Endothelial cell of umbilical vein (primary cell): ENCODE measurements at regions not wholly inside any gene's neighbourhood (a gene's known extent, or its start where the extent isn't known, plus 50 kb on each side); places are given as distances from the start of the nearest gene placed in this dataset.

Experiments used
- BruUV-seq: library from RNA; stranded (reverse); fragments of 400-500 nt; replicated peaks from 2 replicates; lab custom pipeline; 2021; lab: Mats Ljungman, UMichigan
- CTCF ChIA-PET: fragments of 300-600, 350-600 bp; sonication (Branson Sonifier 250); formaldehyde crosslinking; loops from one replicate; lab custom pipeline; 2021; ENCODE audit warnings: antibody characterized with exemption, inconsistent platforms; lab: Charles Lee
- POLR2A ChIA-PET: fragments of 300-600, 350-600 bp; sonication (Branson Sonifier 250); formaldehyde crosslinking; loops from one replicate; lab custom pipeline; 2021; ENCODE audit warnings: antibody characterized with exemption, inconsistent platforms; lab: Charles Lee
- DNase-seq: peaks from one replicate; pipeline ENCODE4 v3.0.0-alpha.2; 2011; ENCODE audit warnings: low read depth, low spot score
- FAIRE-seq: peaks from 2 replicates; lab custom pipeline; 2011; peaks lifted over from hg19 to GRCh38; lab: Jason Lieb, UNC
- H2AFZ ChIP-seq: 2 replicates; pipeline ENCODE4 v1.6.0; 2012; ENCODE audit warnings: low read depth, low read length, control low read depth, inconsistent platforms
- H3K27ac ChIP-seq: 2 replicates; pipeline ENCODE4 v1.5.1; 2011; ENCODE audit warnings: low read depth, mild to moderate bottlenecking, control low read depth, low read length, moderate library complexity; ENCODE audit not compliant: insufficient read depth
- H3K27me3 ChIP-seq, 2 experiments: 2 replicates each; pipeline versions ENCODE4 v1.6.0 to v1.6.1; 2011; ENCODE audit warnings: low read length in 2 of 2, mixed read lengths in 1 of 2; ENCODE audit not compliant: control insufficient read depth in 2 of 2, insufficient read depth in 2 of 2
- H3K36me3 ChIP-seq, 2 experiments: 2 replicates in 1 of 2; 3 replicates in 1 of 2; pipeline ENCODE4 v1.5.1; 2011; ENCODE audit warnings: low read length in 2 of 2, mild to moderate bottlenecking in 1 of 2, moderate library complexity in 1 of 2; ENCODE audit not compliant: control insufficient read depth in 2 of 2, insufficient read depth in 2 of 2; ENCODE audit errors: extremely low read depth in 1 of 2
- H3K4me1 ChIP-seq: 3 replicates; pipeline ENCODE4 v1.5.1; 2011; ENCODE audit warnings: mild to moderate bottlenecking, low read length; ENCODE audit not compliant: control insufficient read depth, insufficient read depth; ENCODE audit errors: extremely low read depth
- H3K4me2 ChIP-seq: 2 replicates; pipeline ENCODE4 v1.6.1; 2011; ENCODE audit warnings: low read length, control low read depth, mixed read lengths; ENCODE audit not compliant: insufficient read depth
- H3K4me3 ChIP-seq, 3 experiments: fragments of 200-600 bp in 1 of 3; sonication (generic), shearing (Covaris generic) in 1 of 3; replicated peaks in 1 of 3; 2 replicates each; pipeline ENCODE4 v1.5.1; 2011 to 2016; ENCODE audit warnings: control low read depth in 3 of 3, low read length in 3 of 3, mild to moderate bottlenecking in 2 of 3, inconsistent platforms in 1 of 3, low read depth in 1 of 3, moderate library complexity in 1 of 3; ENCODE audit not compliant: insufficient read depth in 1 of 3
- H3K79me2 ChIP-seq: 2 replicates; pipeline ENCODE4 v1.6.0; 2012; ENCODE audit warnings: low read length, inconsistent platforms; ENCODE audit not compliant: control insufficient read depth, insufficient read depth
- H3K9ac ChIP-seq: replicated peaks from 2 replicates; pipeline ENCODE3; 2011; ENCODE audit warnings: low read length, control low read depth; ENCODE audit not compliant: insufficient read depth; ENCODE audit errors: extremely low read depth
- H3K9me1 ChIP-seq: replicated peaks from 3 replicates; pipeline ENCODE4 v1.6.0; 2011; ENCODE audit warnings: mild to moderate bottlenecking, low read length; ENCODE audit not compliant: control insufficient read depth, insufficient read depth; ENCODE audit errors: extremely low read depth
- H3K9me3 ChIP-seq: replicated peaks from 2 replicates; pipeline ENCODE4 v1.5.1; 2012; ENCODE audit warnings: low read length, inconsistent platforms; ENCODE audit not compliant: control insufficient read depth, insufficient read depth
- H4K20me1 ChIP-seq: replicated peaks from 2 replicates; pipeline ENCODE3; 2011; ENCODE audit warnings: mild to moderate bottlenecking, low read length; ENCODE audit not compliant: control insufficient read depth, insufficient read depth; ENCODE audit errors: extremely low read depth
- CTCF ChIP-seq, 2 donors: IDR thresholded peaks; 1 replicate in 1 of 2; 2 replicates in 1 of 2; pipeline ENCODE4 v1.5.1; 2011; ENCODE audit warnings: low read length in 2 of 2, mild to moderate bottlenecking in 2 of 2, moderate library complexity in 2 of 2, control low read depth in 1 of 2, inconsistent platforms in 1 of 2, low read depth in 1 of 2; ENCODE audit not compliant: insufficient read depth in 1 of 2; ENCODE audit errors: extremely low read depth in 1 of 2
- FOS ChIP-seq: IDR thresholded peaks from 2 replicates; pipeline ENCODE4 v1.6.1; 2011; ENCODE audit warnings: mild to moderate bottlenecking, low read length, moderate library complexity, borderline replicate concordance; ENCODE audit not compliant: insufficient read depth
- GATA2 ChIP-seq: IDR thresholded peaks from 2 replicates; pipeline ENCODE4 v1.7.0; 2011; ENCODE audit warnings: low read depth, mild to moderate bottlenecking, moderate library complexity, mixed read lengths, low read length; ENCODE audit not compliant: insufficient read length, insufficient read depth
- JUN ChIP-seq: IDR thresholded peaks from 2 replicates; pipeline ENCODE4 v1.6.1; 2011; ENCODE audit warnings: borderline replicate concordance, low read depth; ENCODE audit not compliant: insufficient read length, insufficient read depth
- MYC ChIP-seq: IDR thresholded peaks from one replicate; pipeline ENCODE4 v1.6.1; 2011; ENCODE audit warnings: mild to moderate bottlenecking, low read depth, low read length
- POLR2A ChIP-seq: IDR thresholded peaks from 2 replicates; pipeline ENCODE4 v1.6.1; 2012; ENCODE audit warnings: low read depth, mild to moderate bottlenecking, control low read depth, low read length
- POLR2AphosphoS5 ChIP-seq: IDR thresholded peaks from 2 replicates; pipeline ENCODE4 v1.6.1; 2012; ENCODE audit warnings: low read depth, mild to moderate bottlenecking, control low read depth, low read length, moderate library complexity; ENCODE audit not compliant: insufficient read depth
- dilution Hi-C: fragments of 300-500 bp; cut with MboI; formaldehyde crosslinking; loops from one replicate; pipeline ENCODE4 v1.15.0; 2019; ENCODE audit warnings: low sequenced_read_pairs; ENCODE audit not compliant: extremely low pct_ligation_motif_present
- intact Hi-C: fragments of 100-400 bp; cut with micrococcal nuclease; formaldehyde crosslinking; loops from one replicate; pipeline ENCODE4 v1.10.0; 2022

GRCh38 chr7:41245916-41246315, 457.0 kb downstream of the INHBA start:
- no peak overlapping the region for H3K9ac ChIP-seq
- no peak overlapping the region for H3K4me3 ChIP-seq
- no peaks in the 10 kb centered on the region for H4K20me1 ChIP-seq
- no peak overlapping the region for H3K27ac ChIP-seq
- POLR2A ChIA-PET, result no interaction called here
- intact Hi-C loops, result no loop called here
- dilution Hi-C loops, result no loop called here
- H3K9me1 ChIP-seq, result no peaks in the 10 kb centered on the region
- FAIRE-seq (no peak), DNase-seq (no peak)
- no TSS peak for BruUV-seq
- no peaks in the 10 kb centered on the region for H3K27me3 ChIP-seq
- H3K4me1 ChIP-seq, result no peaks in the 10 kb centered on the region
- H3K36me3 ChIP-seq, result no peaks in the 10 kb centered on the region
- no peak overlapping the region for H2AFZ ChIP-seq
- CTCF ChIA-PET, result no interaction called here
- no peak overlapping the region for H3K4me2 ChIP-seq
- H3K79me2 ChIP-seq, result no peaks in the 10 kb centered on the region
- TF ChIP-seq CTCF (IDR thresholded peaks at IDR 0.05; ENCODE audit: extremely low read depth in 1 of 2, insufficient read depth in 1 of 2, low read depth in 1 of 2, low read length in 2 of 2), result no peak
- TF ChIP-seq MYC, result no peak
- TF ChIP-seq GATA2, result no peak
- TF ChIP-seq POLR2AphosphoS5, result no peak
- no peak for TF ChIP-seq FOS
- TF ChIP-seq POLR2A, result no peak
- no peak for TF ChIP-seq JUN
- no peaks in the 10 kb centered on the region for H3K9me3 ChIP-seq

GRCh38 chr7:41244246-41244645, 458.6 kb downstream of the INHBA start:
- Histone ChIP-seq H3K9ac (no peak overlapping the region), H3K4me1 (peaks cover 3% of the 10 kb centered on the region), H3K27me3 (no peaks in the 10 kb centered on the region), H3K4me3 (no peak overlapping the region), H3K9me1 (no peaks in the 10 kb centered on the region), H2AFZ (no peak overlapping the region), H3K4me2 (no peak overlapping the region), H3K36me3 (no peaks in the 10 kb centered on the region), H3K9me3 (no peaks in the 10 kb centered on the region), H4K20me1 (no peaks in the 10 kb centered on the region), H3K27ac (no peak overlapping the region), H3K79me2 (no peaks in the 10 kb centered on the region)
- no peak for FAIRE-seq
- POLR2A ChIA-PET, result no interaction called here
- no TSS peak for BruUV-seq
- TF ChIP-seq MYC (no peak), GATA2 (no peak), FOS (no peak), POLR2A (no peak)
- dilution Hi-C loops (no loop called here), intact Hi-C loops (no loop called here)
- CTCF ChIA-PET, result no interaction called here
- no peak for DNase-seq
